ENCODE measurements at regions not wholly inside any gene's neighbourhood (a gene's known extent, or its start where the extent isn't known, plus 50 kb on each side); places are given as distances from the start of the nearest gene placed in this dataset.

GRCh38 chr5:6251565-6252102 lies 126.7 kb downstream of the MED10 start:
- no peak for TF ChIP-seq CTCF (IDR thresholded peaks at IDR 0.05; ENCODE audit: low read depth, low read length)
- TF ChIP-seq POLR2A (IDR thresholded peaks at IDR 0.05; ENCODE audit: extremely low read depth, insufficient read length) = no peak

Measured in NB4 (cell line).